ENCODE measurements at regions not wholly inside any gene's neighbourhood (a gene's known extent, or its start where the extent isn't known, plus 50 kb on each side); places are given as distances from the start of the nearest gene placed in this dataset.

GRCh38 chr17:72063262-72063661 lies 57.6 kb upstream of the SOX9 start:
- FAIRE-seq (no peak), DNase-seq (no peak)
- Histone ChIP-seq H3K4me1 (ENCODE audit: control insufficient read depth in 3 of 3, insufficient read depth in 2 of 3, low read depth in 1 of 3, low read length in 2 of 3) (no peaks in the 10 kb centered on the region), H3K4me3 (ENCODE audit: low read depth in 1 of 3, low read length in 3 of 3) (no peak overlapping the region), H3K27me3 (ENCODE audit: control insufficient read depth in 3 of 3, insufficient read depth in 3 of 3, low read length in 3 of 3) (no peaks in the 10 kb centered on the region), H3K36me3 (ENCODE audit: control insufficient read depth in 3 of 3, insufficient read depth in 2 of 3, low read depth in 1 of 3, low read length in 3 of 3) (no peaks in the 10 kb centered on the region), H3K27ac (ENCODE audit: low read depth in 1 of 3, low read length in 2 of 3) (no peak overlapping the region), H3K9me3 (ENCODE audit: control insufficient read depth in 2 of 2, insufficient read depth in 1 of 2, low read depth in 1 of 2, low read length in 1 of 2) (no peaks in the 10 kb centered on the region)
- WGBS, 3 donors = 68 to 86% (median 69%) methylated on average over 3 of the region's 3 CpGs

DNA sequence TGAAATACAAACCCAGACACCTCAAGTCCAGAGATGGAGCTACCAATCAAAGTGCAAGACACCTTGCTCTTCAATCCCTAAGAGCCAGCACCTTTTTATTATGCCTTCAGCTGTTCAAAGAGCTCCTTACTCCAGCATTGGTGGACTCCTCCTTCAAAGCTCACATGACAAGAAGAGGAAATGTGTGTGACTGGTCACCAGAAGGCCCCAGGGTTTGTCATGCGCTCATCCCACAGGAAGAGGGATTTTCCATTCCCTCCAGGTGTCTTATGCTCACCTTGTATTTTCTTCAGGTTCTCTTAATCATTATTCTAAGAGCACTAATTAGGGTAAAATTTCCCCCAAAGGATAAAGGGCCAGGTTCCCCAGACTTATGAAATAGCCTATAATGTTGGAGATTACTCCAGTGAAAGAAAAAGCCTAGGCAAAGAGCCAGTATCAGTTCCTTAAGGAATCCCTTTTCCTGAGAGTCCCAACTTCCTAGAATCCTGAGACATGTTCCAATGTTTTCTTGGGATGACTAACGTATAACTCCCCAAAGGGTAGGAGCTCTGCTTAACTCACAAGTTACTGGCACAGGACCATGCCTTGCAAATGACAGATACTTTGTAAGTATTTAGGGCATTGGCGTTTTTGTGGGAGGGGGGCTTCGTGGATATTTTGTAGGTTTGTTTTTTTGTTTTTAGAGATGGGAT lies 56.9 kb upstream of the SOX9 start:
- no peaks in the 10 kb centered on the region for H3K4me1 ChIP-seq (ENCODE audit: control insufficient read depth in 3 of 3, insufficient read depth in 2 of 3, low read depth in 1 of 3, low read length in 2 of 3)
- no peaks in the 10 kb centered on the region for H3K9me3 ChIP-seq (ENCODE audit: control insufficient read depth in 2 of 2, insufficient read depth in 1 of 2, low read depth in 1 of 2, low read length in 1 of 2)
- FAIRE-seq (no peak), DNase-seq (no peak)
- H3K27me3 ChIP-seq (ENCODE audit: control insufficient read depth in 3 of 3, insufficient read depth in 3 of 3, low read length in 3 of 3) = no peaks in the 10 kb centered on the region
- H3K27ac ChIP-seq (ENCODE audit: low read depth in 1 of 3, low read length in 2 of 3) = no peak overlapping the region
- no peak overlapping the region for H3K4me3 ChIP-seq (ENCODE audit: low read depth in 1 of 3, low read length in 3 of 3)
- 78 to 88% (median 83%) methylated on average over 4 of the region's 4 CpGs for WGBS, 3 donors
- no peaks in the 10 kb centered on the region for H3K36me3 ChIP-seq (ENCODE audit: control insufficient read depth in 3 of 3, insufficient read depth in 2 of 3, low read depth in 1 of 3, low read length in 3 of 3)

GRCh38 chr17:72064606-72065193 lies 56.1 kb upstream of the SOX9 start:
- Histone ChIP-seq H3K27me3 (ENCODE audit: control insufficient read depth in 3 of 3, insufficient read depth in 3 of 3, low read length in 3 of 3) (no peaks in the 10 kb centered on the region), H3K27ac (ENCODE audit: low read depth in 1 of 3, low read length in 2 of 3) (no peak overlapping the region), H3K36me3 (ENCODE audit: control insufficient read depth in 3 of 3, insufficient read depth in 2 of 3, low read depth in 1 of 3, low read length in 3 of 3) (no peaks in the 10 kb centered on the region), H3K4me3 (ENCODE audit: low read depth in 1 of 3, low read length in 3 of 3) (no peak overlapping the region), H3K4me1 (ENCODE audit: control insufficient read depth in 3 of 3, insufficient read depth in 2 of 3, low read depth in 1 of 3, low read length in 2 of 3) (no peaks in the 10 kb centered on the region), H3K9me3 (ENCODE audit: control insufficient read depth in 2 of 2, insufficient read depth in 1 of 2, low read depth in 1 of 2, low read length in 1 of 2) (no peaks in the 10 kb centered on the region)
- 63 to 88% (median 72%) methylated on average over 2 of the region's 2 CpGs for WGBS, 3 donors
- FAIRE-seq (no peak), DNase-seq (no peak)

GRCh38 chr17:72065556-72065955 lies 55.3 kb upstream of the SOX9 start:
- Histone ChIP-seq H3K4me1 (ENCODE audit: control insufficient read depth in 3 of 3, insufficient read depth in 2 of 3, low read depth in 1 of 3, low read length in 2 of 3) (no peaks in the 10 kb centered on the region), H3K27me3 (ENCODE audit: control insufficient read depth in 3 of 3, insufficient read depth in 3 of 3, low read length in 3 of 3) (no peaks in the 10 kb centered on the region), H3K27ac (ENCODE audit: low read depth in 1 of 3, low read length in 2 of 3) (no peak overlapping the region), H3K4me3 (ENCODE audit: low read depth in 1 of 3, low read length in 3 of 3) (no peak overlapping the region), H3K9me3 (ENCODE audit: control insufficient read depth in 2 of 2, insufficient read depth in 1 of 2, low read depth in 1 of 2, low read length in 1 of 2) (no peaks in the 10 kb centered on the region), H3K36me3 (ENCODE audit: control insufficient read depth in 3 of 3, insufficient read depth in 2 of 3, low read depth in 1 of 3, low read length in 3 of 3) (no peaks in the 10 kb centered on the region)
- WGBS, 3 donors = 85 to 89% (median 86%) methylated on average over 4 of the region's 4 CpGs
- FAIRE-seq = no peak
- no peak for DNase-seq

- 14 to 32% (median 25%) methylated on average over 1 of the region's 1 CpG for WGBS, 3 donors
- no peaks in the 10 kb centered on the region for H3K36me3 ChIP-seq (ENCODE audit: control insufficient read depth in 3 of 3, insufficient read depth in 2 of 3, low read depth in 1 of 3, low read length in 3 of 3)
- H3K4me3 ChIP-seq (ENCODE audit: low read depth in 1 of 3, low read length in 3 of 3) = no peak overlapping the region
- H3K4me1 ChIP-seq (ENCODE audit: control insufficient read depth in 3 of 3, insufficient read depth in 2 of 3, low read depth in 1 of 3, low read length in 2 of 3) = no peaks in the 10 kb centered on the region
- FAIRE-seq (no peak), DNase-seq (peak; percentile 47 to 49)
- H3K9me3 ChIP-seq (ENCODE audit: control insufficient read depth in 2 of 2, insufficient read depth in 1 of 2, low read depth in 1 of 2, low read length in 1 of 2) = no peaks in the 10 kb centered on the region
- H3K27me3 ChIP-seq (ENCODE audit: control insufficient read depth in 3 of 3, insufficient read depth in 3 of 3, low read length in 3 of 3) = no peaks in the 10 kb centered on the region
- no peak overlapping the region for H3K27ac ChIP-seq (ENCODE audit: low read depth in 1 of 3, low read length in 2 of 3)
These were observed 52.2 kb upstream of the SOX9 start for GRCh38 chr17:72068643-72069042.

GRCh38 chr17:72069586-72070202 lies 51.1 kb upstream of the SOX9 start:
- 16 to 44% (median 36%) methylated on average over 2 of the region's 2 CpGs for WGBS, 3 donors
- FAIRE-seq (no peak), DNase-seq (peak in 1 of 2 donors; percentile 65)
- no peak overlapping the region for H3K4me3 ChIP-seq (ENCODE audit: low read depth in 1 of 3, low read length in 3 of 3)
- H3K27me3 ChIP-seq (ENCODE audit: control insufficient read depth in 3 of 3, insufficient read depth in 3 of 3, low read length in 3 of 3) = no peaks in the 10 kb centered on the region
- no peak overlapping the region for H3K27ac ChIP-seq (ENCODE audit: low read depth in 1 of 3, low read length in 2 of 3)
- H3K36me3 ChIP-seq (ENCODE audit: control insufficient read depth in 3 of 3, insufficient read depth in 2 of 3, low read depth in 1 of 3, low read length in 3 of 3) = no peaks in the 10 kb centered on the region
- no peaks in the 10 kb centered on the region for H3K9me3 ChIP-seq (ENCODE audit: control insufficient read depth in 2 of 2, insufficient read depth in 1 of 2, low read depth in 1 of 2, low read length in 1 of 2)
- no peaks in the 10 kb centered on the region for H3K4me1 ChIP-seq (ENCODE audit: control insufficient read depth in 3 of 3, insufficient read depth in 2 of 3, low read depth in 1 of 3, low read length in 2 of 3)
